ENCODE measurements at regions not wholly inside any gene's neighbourhood (a gene's known extent, or its start where the extent isn't known, plus 50 kb on each side); places are given as distances from the start of the nearest gene placed in this dataset.
"Not testable (repeated sequence)": the region's sequence is repeated elsewhere in the genome, so short reads cannot be mapped to it uniquely, and the experiment has no call there.

- DNase-seq, result no peak
Observed at GRCh38 chr7:36040679-36041078, 112.4 kb upstream of the EEPD1 start.

GRCh38 chr7:36044101-36044892 lies 108.8 kb upstream of the EEPD1 start:
- DNase-seq, result no peak

- no peak for DNase-seq
Observed at GRCh38 chr7:36045326-36045725, 107.7 kb upstream of the EEPD1 start.

GRCh38 chr7:36045830-36046341 lies 107.2 kb upstream of the EEPD1 start:
- DNase-seq, result no peak

- no peak for DNase-seq
Observed at GRCh38 chr7:36047091-36047658, 105.9 kb upstream of the EEPD1 start.

GRCh38 chr7:36048141-36048901 lies 104.7 kb upstream of the EEPD1 start:
- DNase-seq, result no peak

- no peak for DNase-seq
Observed at GRCh38 chr7:36048902-36049240, 104.2 kb upstream of the EEPD1 start.

- no peak for DNase-seq
Observed at GRCh38 chr7:36051501-36051900, 101.6 kb upstream of the EEPD1 start.

GRCh38 chr7:36053589-36053988 lies 99.5 kb upstream of the EEPD1 start:
- DNase-seq, result no peak

GRCh38 chr7:36054637-36055036 lies 98.4 kb upstream of the EEPD1 start:
- no peak for DNase-seq

GRCh38 chr7:36055207-36055606 lies 97.8 kb upstream of the EEPD1 start:
- no peak for DNase-seq

- no peak for DNase-seq
Observed at GRCh38 chr7:36057323-36057722, 95.7 kb upstream of the EEPD1 start.

- DNase-seq, result no peak
Observed at GRCh38 chr7:36058020-36058592, 94.9 kb upstream of the EEPD1 start.

- DNase-seq, result not testable (repeated sequence)
Observed at GRCh38 chr7:36060388-36060787, 92.7 kb upstream of the EEPD1 start.

GRCh38 chr7:36062154-36062815 lies 90.8 kb upstream of the EEPD1 start:
- no peak for DNase-seq

GRCh38 chr7:36064676-36065075 lies 88.4 kb upstream of the EEPD1 start:
- DNase-seq, result no peak

GRCh38 chr7:36065563-36066342 lies 87.3 kb upstream of the EEPD1 start:
- DNase-seq, result not testable (repeated sequence)

GRCh38 chr7:36066343-36066664 lies 86.8 kb upstream of the EEPD1 start:
- no peak for DNase-seq

GRCh38 chr7:36070230-36070629 lies 82.8 kb upstream of the EEPD1 start:
- DNase-seq, result no peak

- DNase-seq, result no peak
Observed at GRCh38 chr7:36071605-36072004, 81.4 kb upstream of the EEPD1 start.

- DNase-seq, result no peak
Observed at GRCh38 chr7:36072620-36073019, 80.4 kb upstream of the EEPD1 start.

- no peak for DNase-seq
Observed at GRCh38 chr7:36075561-36075960, 77.5 kb upstream of the EEPD1 start.

All from CD4-positive, alpha-beta T cell treated with Interleukin-12 subunit alpha and Interleukin-12 subunit beta, for 1 hour (primary cell).